ENCODE measurements at regions not wholly inside any gene's neighbourhood (a gene's known extent, or its start where the extent isn't known, plus 50 kb on each side); places are given as distances from the start of the nearest gene placed in this dataset.
A peak's percentile ranks its signal among the peaks of the same experiment; 100 is the strongest.
"Not testable (repeated sequence)": the region's sequence is repeated elsewhere in the genome, so short reads cannot be mapped to it uniquely, and the experiment has no call there.

- no peak for FAIRE-seq
These were observed 87.7 kb downstream of the IYD start for GRCh38 chr6:150456466-150456865.

GRCh38 chr6:150456902-150457643, 88.3 kb downstream of the IYD start:
- FAIRE-seq (no peak), DNase-seq (ENCODE audit: low spot score) (no peak)

More at GRCh38 chr6:150456466-150456865, 87.7 kb downstream of the IYD start:
- no peak for DNase-seq (ENCODE audit: low spot score)

GRCh38 chr6:150458579-150458978, 89.8 kb downstream of the IYD start:
- FAIRE-seq = no peak
- no peak for DNase-seq (ENCODE audit: low spot score)

GRCh38 chr6:150463852-150464251, 95.0 kb downstream of the IYD start:
- FAIRE-seq = no peak
- no peak for DNase-seq (ENCODE audit: low spot score)

GRCh38 chr6:150464966-150465365, 96.2 kb downstream of the IYD start:
- no peak for DNase-seq (ENCODE audit: low spot score)
- FAIRE-seq = no peak

GRCh38 chr6:150465610-150466009, 96.8 kb downstream of the IYD start:
- DNase-seq (ENCODE audit: low spot score) = no peak
- FAIRE-seq = no peak

GRCh38 chr6:150466196-150466595, 97.4 kb downstream of the IYD start:
- FAIRE-seq (no peak), DNase-seq (ENCODE audit: low spot score) (no peak)

- DNase-seq (ENCODE audit: low spot score) (no peak), FAIRE-seq (no peak)
These were observed 101.3 kb downstream of the IYD start for GRCh38 chr6:150470131-150470530.

GRCh38 chr6:150470960-150471665, 102.3 kb downstream of the IYD start:
- no peak for FAIRE-seq

GRCh38 chr6:150478656-150479545, 110.1 kb downstream of the IYD start:
- DNase-seq (ENCODE audit: low spot score) = no peak
- FAIRE-seq = no peak

More at GRCh38 chr6:150470960-150471665, 102.3 kb downstream of the IYD start:
- DNase-seq (ENCODE audit: low spot score) = no peak

GRCh38 chr6:150482883-150483409, 114.1 kb downstream of the IYD start:
- DNase-seq (ENCODE audit: low spot score) (no peak), FAIRE-seq (no peak)

GRCh38 chr6:150485161-150485958, 114.3 kb upstream of the PLEKHG1 start:
- DNase-seq (ENCODE audit: low spot score) = no peak
- FAIRE-seq = no peak

GRCh38 chr6:150486048-150486447, 113.6 kb upstream of the PLEKHG1 start:
- DNase-seq (ENCODE audit: low spot score) (no peak), FAIRE-seq (no peak)

- no peak for FAIRE-seq
These were observed 109.1 kb upstream of the PLEKHG1 start for GRCh38 chr6:150490586-150490985.

GRCh38 chr6:150491131-150491810, 108.4 kb upstream of the PLEKHG1 start:
- FAIRE-seq (peak; percentile 96), DNase-seq (ENCODE audit: low spot score) (peak; percentile 67)

More at GRCh38 chr6:150490586-150490985, 109.1 kb upstream of the PLEKHG1 start:
- DNase-seq (ENCODE audit: low spot score) = peak; percentile 30

GRCh38 chr6:150491811-150492172, 107.9 kb upstream of the PLEKHG1 start:
- DNase-seq (ENCODE audit: low spot score) (no peak), FAIRE-seq (peak; percentile 47)

GRCh38 chr6:150492507-150492906, 107.2 kb upstream of the PLEKHG1 start:
- peak; percentile 89 for FAIRE-seq
- peak; percentile 89 for DNase-seq (ENCODE audit: low spot score)

- no peak for FAIRE-seq
- peak; percentile 87 for DNase-seq (ENCODE audit: low spot score)
These were observed 106.7 kb upstream of the PLEKHG1 start for GRCh38 chr6:150492941-150493340.

- not testable (repeated sequence) for DNase-seq (ENCODE audit: low spot score); FAIRE-seq
These were observed 106.1 kb upstream of the PLEKHG1 start for GRCh38 chr6:150493552-150493951.

- FAIRE-seq = no peak
- no peak for DNase-seq (ENCODE audit: low spot score)
These were observed 105.4 kb upstream of the PLEKHG1 start for GRCh38 chr6:150494241-150494640.

All from RCC 7860 (cell line).